ELF-1 (cell line): ENCODE measurements at regions not wholly inside any gene's neighbourhood (a gene's known extent, or its start where the extent isn't known, plus 50 kb on each side); places are given as distances from the start of the nearest gene placed in this dataset.
"Not testable (repeated sequence)": the region's sequence is repeated elsewhere in the genome, so short reads cannot be mapped to it uniquely, and the experiment has no call there.

ENCODE experiments used
- DNase-seq: peaks from one replicate; pipeline ENCODE4 v3.0.0-alpha.2; 2016; ENCODE audit warnings: low read depth, low spot score

DNA sequence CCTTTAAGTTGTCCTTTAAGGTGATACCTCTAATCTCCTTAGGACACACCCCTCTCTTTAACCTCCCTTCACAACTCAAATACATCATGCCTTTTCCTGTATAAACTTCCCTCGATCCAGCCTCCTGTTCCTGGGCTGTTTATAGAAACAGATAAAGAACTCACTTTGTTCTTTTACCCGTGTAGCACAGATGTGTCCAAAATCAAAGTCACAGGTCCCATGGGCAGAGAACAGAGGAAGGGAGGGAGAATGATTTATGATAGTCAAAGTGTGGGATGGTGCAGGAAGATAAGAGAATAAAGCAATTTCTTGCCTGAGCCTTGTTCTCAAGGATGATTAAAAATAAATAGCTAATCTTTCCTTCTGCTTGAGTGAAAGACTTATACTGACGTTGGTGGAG, 50.3 kb upstream of the CABCOCO1 start:
- no peak for DNase-seq

DNA sequence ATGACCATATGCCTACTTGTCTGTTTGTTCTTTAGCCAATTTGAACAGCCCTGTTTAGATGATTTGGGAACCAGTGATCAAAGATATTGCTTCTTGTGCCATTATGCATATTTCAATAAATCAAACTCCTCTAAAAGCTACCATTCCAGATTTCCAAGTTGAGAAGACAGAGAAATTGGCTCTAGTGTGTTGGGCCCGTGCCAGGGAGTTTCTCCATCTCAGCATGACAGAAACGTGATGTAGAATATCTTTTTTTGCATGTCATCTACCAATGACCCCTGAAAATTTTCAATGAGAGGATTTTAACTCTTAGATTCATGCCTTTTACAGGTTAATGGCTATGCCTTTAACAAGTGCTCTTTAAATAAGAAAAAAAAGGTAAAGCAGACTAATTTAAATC, 50.7 kb upstream of the CABCOCO1 start:
- DNase-seq = no peak

DNA sequence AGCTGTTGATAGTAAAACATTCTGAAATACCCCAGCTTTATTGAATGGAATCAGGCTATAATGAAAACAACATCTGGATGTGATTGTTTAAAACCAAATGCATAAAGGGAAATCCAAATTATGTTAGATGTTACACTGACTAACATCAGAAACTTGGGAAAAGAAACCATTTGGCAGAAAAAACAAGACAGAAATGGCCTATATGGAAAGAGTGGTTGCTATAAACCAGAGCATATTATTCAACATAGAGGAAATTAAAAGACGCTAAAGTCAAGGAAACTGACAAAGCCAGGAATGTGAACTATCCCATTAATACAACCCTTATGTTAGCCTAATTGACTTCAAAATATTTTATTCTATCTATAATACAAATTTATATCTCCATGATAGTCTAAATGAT, 53.0 kb upstream of the CABCOCO1 start:
- no peak for DNase-seq

DNA sequence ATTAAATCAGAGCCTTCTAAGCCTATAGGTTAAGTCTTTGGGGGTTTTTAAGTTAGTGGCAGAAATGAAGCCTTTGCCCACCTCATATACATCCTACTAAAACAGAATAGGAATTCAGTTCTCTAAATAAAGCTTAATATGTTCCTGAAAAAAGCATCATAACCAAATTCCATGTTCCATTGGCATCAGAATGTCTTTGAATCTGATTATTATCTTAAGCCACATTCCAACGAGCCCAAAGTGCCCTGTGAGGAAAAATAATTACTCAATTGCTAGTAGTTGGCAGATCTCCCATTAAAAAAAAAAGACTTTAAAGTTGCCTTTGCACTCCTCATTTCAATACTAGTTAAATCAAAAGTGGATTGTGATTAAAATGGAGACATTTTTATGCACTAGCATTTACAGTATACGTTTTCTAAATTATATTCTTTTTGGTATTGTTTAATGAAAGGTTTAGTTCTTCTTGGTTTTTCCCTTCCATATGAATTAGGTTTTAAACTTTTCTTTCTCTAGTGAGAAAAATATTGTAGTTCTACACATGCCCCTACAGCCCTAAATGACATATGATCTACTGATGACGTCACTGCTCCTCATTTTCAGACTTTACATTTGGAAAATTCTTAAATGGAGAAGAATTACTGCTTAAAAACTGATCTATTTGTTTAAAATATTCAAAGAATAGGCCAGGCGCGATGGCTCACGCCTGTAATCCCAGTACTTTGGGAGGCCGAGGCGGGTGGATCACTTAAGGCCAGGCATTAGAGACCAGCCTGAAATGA, 54.3 kb upstream of the CABCOCO1 start:
- DNase-seq = no peak

DNA sequence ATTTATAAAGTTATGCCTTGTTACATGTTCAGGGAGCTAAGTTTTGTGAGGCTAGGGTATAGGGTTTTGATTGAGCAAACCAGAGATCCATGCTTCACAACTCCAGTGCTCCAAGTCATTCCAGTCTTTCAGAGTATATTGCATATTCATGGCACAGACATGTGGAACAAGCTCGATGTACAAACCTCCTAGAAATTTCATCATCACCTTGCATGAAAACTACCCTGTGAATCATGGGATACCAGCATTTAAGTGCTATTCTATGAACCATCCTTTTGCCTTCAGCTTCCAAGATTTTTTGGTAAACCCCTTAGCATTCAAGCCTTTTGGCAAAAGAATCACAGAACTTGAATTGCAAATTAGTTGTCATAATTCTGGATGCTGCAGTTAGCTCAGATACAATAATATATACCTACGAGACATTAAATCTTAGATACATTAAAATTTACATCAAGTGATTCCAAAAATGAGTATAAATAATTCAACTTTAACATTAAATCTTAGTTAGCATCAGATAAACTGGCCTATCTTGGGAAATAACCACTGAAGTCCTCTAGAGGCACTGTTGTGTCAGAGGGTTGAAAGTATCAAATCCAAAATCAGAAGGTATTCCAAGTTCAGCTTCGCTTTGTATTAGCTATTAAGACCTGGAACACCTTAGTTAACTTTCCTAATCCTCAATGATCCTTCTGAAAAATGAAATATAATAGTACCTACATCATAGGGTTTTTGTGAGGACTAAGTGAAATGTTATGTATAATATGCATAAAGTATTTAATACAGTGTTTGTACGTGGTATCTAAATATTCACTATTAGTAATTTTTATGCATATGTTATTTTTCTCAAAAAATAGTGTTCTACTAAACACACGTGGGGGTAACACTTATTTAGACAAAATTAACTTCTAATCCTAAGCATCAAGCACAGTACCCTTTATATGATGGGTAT, 55.5 kb upstream of the CABCOCO1 start:
- no peak for DNase-seq

DNA sequence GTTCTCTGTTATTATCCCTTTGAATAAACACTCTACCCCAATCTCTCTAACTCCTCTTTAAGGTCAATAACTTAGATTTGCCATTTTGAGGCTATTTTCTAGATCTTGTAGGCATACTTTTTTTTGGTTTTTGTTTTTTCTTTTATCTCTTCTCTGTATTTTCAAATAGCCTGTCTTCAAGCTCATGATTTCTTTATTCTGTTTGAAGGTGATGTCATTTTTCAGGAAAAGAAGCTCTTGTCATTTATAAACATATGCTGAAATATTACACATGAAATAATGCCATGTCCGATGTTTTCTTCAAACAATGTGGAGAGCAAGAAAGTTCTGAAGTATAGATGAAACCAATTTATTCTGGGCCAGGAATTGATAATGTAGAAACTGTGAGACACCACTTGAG, 57.5 kb upstream of the CABCOCO1 start:
- no peak for DNase-seq

DNA sequence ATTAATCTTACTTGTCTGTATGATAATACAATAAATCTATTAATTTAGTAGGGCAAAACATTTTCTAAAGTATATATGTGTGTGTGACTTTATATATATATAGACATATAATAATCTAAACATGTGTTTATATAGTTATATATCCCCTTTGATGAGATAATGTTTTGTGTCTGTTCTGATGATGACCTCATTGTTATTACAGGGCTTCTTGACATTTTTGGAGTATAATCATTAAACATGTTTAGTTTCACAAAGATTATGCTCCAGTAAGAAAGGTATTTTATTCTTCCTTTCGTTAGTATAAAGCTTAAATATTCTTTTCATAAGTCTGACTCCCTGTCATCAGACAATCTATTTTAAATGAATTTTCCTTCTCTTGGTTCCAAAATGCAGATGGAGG, 62.3 kb upstream of the CABCOCO1 start:
- DNase-seq = no peak

DNA sequence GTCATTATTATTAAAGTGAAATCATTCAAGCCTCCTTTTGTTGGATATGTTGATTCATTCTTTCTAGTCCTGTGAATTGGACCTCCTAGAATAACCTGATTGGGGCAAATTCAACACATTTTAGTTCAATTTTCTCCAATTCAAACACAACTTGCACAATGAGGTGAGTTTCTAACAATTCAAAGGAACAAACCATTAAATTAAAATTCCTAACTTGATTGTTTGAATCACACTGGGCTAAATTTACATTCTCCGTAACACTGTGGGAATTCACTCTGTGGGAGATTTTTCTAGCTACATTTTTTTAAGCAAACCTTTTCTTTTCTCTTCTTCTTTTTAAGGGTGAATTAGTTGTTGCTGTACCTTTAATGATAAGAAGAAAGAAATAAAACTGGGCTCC, 68.3 kb upstream of the CABCOCO1 start:
- DNase-seq = no peak

DNA sequence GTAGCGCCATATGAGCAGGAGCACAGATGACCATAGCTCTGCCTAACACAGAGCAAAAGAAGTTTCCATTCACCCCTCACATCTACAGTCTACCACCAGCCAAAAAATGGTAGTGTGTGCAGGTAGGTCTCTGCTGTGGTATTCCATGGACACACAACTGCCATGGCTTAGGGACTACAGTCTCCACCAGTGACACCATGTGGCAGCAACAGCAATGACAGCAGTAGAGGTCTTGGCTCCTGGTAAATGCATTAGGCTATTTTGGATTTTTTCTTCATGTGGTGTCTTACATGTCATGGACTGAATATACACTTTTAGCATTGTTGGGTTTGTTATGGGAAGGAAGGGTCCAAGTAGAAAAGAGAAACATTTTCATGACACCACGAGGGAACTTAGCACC, 70.1 kb upstream of the CABCOCO1 start:
- peak; percentile 9 for DNase-seq

DNA sequence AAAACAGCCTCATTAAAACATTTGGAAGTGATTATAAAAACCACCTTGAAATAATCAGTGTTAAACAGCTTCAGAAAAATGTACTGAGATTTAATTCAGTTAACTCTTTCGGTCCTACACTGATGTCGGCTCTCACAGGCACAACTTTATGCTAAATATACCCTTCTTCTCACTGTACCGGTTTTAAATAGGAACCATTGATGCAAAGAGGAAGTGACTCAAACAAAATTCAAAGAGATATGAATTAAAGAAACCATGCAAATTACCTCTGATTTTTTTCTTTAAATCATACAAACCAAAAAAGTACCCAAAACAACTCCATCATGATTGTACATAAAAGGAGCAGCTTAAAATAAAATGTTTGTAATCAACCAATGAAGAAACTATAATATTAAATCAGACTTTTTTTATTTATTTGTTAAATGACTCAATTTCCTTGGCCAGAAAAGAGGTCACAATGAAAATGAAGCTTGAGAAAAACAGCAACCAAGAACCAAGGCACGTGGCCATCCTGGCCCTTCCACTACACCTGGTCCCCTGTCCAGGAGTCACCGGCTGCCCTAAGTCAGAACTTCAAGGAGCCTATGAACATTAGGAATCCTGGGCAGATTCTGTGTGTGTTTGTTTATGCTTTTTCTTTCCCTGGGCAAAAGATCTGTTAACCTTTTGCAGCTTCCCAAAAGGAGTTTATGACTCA, 73.0 kb upstream of the CABCOCO1 start:
- DNase-seq = no peak

DNA sequence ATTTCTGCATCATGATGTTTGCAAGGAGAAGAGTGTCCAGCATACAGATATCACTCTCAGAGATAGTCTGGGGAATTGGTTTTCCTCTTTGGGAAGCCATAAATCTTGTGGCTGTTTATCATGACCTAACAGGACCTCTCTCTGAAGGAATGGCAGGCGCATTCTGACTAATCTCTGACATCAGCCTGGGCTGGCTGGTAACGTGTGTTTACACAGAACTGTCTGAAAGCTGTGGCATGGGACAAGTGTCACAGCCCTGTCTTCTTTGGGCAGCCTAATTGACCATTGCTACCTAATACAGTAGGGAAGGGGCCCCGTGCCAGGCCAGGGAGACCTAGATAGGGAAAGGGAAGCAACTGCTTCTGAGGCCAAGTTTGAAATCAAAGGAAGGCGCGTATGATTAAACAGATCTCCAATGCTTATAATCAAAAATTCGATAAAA, 73.9 kb upstream of the CABCOCO1 start:
- no peak for DNase-seq

DNA sequence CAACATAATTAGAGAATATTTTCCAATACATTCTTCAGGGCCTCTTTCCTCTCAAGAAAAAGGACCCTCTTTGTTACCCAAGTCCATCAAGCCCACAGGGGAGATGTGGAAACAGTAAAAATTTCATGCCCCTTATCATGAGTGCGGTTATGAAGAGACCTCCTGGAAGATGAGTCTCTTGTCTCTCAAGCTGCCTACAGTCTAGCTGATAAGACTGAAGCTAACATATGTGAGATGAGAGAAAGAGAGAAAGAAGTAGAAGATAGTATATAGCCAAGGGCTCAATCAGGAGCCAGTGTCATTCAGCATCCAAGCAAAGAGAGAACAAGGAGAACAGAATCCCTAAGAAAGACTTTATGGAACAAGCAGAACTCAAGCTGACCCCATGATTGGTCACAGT, 75.9 kb upstream of the CABCOCO1 start:
- no peak for DNase-seq

DNA sequence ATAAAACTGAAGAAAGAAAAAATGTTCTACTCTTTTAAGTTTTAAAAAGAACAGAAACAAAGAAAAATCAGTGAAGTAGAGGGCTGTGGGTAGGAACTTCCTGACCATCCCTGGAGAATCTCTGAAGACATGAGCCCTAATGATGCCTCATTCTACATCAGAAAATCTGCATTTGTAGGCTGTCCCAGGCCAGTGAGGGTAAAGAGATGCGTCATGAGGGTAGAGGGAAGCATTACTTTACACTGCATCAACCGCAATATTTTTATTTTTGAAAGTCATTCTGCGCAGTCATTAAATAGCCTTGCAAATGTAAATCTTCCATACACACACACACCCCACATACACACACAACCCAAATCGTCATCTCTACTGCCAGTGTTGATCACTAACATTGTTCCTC, 82.1 kb upstream of the CABCOCO1 start:
- DNase-seq = no peak

DNA sequence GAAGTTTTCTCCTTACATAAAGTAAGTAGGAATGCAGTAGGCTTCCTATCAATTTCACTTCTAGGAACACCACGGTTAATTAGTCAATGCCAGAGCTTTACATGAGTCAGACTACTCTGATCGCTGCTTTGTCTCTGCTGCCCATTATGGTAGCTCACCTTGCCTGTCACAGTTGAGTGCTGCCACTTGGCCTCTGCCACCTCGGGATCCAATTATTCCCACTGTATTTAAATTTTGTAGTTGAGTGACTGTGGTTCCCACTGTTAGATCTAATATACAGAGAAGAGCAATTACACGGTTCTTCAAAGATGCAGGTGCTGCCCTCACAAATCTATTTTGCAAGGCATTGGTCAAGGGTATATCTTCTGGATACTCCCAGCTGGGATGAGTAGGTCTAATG, 92.5 kb upstream of the CABCOCO1 start:
- not testable (repeated sequence) for DNase-seq

DNA sequence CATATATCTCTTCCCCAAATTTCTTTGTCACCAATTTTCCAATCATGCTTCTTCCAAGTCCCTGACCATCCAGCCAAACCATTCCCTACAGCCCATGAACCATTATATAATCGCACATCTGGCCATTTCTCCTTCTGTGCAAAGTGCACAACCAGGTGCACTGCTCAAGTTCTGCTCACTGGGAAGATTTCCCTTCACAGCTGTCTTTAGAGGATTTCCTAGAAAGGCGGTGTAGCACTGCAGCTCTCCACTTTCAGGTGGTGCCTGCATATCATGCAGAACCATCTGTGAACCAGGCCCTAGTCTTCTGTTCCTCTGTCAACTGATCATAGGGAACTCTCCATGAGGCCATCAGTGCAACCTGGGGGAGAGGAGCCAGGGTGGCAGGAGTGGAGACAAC, 95.0 kb upstream of the CABCOCO1 start:
- DNase-seq = no peak

DNA sequence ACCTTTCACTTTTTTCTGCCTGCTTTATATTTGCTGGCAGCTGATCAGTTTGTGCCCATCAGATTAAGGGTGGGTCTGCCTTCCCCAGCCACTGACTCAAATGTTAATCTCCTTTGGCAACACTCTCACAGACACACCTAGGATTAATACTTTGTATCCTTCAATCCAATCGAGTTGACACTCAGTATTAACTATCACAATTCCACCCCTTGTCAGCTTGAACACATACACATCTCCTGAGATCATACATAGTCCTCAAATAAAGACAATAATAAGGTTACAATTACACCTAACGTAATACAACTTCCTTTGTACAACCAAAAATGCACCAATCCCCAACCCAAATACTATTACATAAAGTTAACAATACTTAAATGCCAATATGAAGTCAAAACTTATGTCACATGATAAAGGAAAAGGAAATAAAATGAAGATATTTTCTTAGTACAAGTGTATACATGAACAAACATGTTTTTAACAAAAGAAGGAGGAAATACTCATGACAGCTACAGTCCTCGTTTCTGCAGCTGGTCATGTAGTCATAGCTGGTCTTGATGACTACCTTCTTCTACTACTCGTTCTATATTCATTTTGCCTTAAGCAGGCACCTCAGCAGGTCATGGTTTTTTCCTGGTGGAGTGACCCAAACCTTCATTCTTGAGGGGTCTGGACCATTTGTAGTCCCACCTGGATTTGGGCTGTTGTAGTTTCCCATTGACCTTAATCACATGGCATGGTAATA, 96.7 kb upstream of the CABCOCO1 start:
- DNase-seq = no peak

DNA sequence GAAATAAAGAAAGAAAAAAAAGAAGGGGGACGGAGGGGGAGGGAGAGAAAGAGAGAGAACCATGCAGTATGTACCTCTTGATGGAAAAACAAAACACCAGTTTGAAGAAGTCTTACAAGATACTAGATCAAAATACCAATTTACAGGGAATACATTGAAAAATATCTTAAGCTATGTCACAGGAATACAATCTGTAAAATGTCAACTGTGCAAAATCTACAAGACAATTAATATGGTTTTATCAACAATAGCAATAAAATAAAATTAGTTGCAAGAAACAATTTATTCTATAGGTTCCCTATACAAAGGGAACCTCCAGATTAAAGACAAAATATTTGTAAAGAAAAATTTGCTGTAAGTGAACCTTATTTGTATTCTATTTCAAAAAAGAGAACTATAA, 98.3 kb upstream of the CABCOCO1 start:
- no peak for DNase-seq

DNA sequence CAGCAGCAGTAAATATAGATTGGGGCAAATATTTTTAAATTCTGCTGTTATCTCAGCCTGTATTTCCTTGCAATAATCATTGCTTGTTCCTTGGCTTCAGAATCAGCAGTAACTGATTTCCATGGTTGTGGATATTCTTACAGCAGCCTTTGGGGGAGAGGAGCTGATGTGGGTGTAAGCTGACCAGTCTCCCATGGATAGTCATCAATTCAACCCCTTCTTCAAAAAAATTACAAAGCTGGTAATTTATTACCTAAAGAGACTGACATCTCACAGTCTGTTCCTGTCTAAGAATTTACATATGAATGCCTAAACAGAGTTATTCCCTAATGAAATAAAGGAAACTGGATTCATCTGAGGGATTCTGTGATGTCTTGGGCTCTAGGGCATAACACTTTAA, 103.1 kb upstream of the CABCOCO1 start:
- DNase-seq = no peak

DNA sequence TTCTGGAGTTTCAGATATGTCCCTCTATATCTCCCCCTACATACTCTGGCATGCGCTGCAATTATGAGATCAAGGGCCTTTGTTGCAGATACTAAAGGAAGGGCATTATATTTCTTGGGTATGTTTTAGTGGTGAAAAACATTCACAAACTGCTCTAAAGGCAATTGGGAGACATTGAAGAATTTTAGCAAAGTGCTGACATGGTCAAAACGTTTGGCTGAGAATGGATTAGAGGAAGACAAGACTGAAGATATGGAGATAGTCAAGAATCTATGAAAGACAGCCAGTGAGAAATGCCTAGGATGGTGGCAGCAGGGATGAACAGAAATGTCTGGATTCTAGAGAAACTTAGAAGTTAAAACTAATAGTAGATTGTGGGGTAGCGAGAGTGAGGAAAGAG, 104.5 kb upstream of the CABCOCO1 start:
- no peak for DNase-seq

DNA sequence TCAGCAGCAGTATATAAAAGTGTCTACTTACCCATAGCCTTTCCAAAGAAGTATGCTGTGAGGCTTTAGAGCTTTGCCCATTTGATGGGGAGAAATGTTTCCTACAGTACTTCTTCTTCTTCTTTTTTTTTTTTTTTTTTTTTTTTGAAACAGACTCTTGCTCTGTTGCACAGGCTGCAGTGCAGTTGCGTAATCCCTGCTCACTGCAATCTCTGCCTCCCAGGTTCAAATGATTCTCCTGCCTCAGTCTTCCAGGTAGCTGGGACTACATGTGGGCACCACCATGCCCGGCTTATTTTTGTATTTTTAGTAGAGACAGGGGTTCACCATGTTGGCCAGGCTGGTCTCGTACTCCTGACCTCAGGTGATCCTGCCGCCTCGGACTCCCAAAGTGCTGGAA, 101.7 kb upstream of the TMEM26 start:
- DNase-seq = no peak

DNA sequence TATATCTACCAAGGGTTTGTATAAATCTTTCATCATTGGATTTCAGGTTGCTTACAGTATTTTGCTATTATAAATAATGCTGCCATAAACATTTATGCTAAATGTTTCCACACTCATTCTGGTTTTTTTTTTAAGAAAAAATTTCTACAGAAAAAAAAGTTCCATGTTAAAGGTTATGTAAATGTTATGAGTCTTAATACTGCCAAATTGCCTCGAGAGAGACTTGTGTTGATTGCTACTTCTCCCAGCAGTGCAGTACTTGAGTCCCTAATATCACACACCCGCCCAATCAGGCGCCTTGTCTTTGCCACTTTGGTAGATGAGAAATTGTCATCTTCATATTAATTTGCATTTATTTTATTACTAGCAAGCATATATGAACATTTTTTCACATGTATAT, 96.7 kb upstream of the TMEM26 start:
- DNase-seq = no peak

DNA sequence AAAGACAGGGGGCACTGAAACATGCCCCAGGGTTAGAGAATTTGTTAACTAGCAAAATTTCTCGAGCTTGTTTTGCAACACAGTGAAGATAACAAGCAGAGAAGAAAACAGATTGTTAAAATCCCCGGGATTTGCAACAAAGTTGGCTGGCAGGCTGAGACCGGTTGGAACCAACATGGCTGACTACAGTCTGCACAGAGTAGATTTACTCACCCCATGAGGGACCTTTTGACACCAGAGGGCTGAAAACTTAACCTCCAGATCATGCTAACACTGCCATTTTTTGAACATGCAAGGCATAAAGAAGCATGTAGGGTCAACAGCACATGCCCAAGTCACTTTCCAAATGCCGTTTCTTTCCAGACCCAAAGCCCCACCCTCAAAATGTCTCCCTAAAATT, 95.2 kb upstream of the TMEM26 start:
- DNase-seq = no peak
